NCI-H2081 (cell line): ENCODE measurements at regions not wholly inside any gene's neighbourhood (a gene's known extent, or its start where the extent isn't known, plus 50 kb on each side); places are given as distances from the start of the nearest gene placed in this dataset.

Experiments
- DNase-seq, 2 experiments: peaks; one replicate each; lab custom pipeline; 2025; lab: John Stamatoyannopoulos, UW

DNA sequence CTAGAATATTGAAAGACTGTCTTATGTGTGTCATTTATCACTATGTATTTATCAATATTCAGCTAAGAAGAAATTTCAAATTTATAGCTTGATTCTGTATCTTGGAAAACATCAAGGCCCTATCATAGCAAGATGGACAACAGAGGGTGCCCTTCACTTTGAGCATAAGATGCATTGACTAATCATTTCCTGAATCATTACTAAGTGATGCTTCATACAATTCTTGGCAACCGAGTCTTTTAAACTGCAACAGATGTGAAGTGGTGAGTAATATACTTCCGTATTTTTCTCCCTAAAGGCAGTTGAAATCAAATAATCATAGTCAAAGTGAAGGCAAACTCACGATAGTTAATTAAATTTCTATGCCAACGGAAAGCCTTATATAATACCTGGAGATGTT, 318.6 kb upstream of the RGMB start:
- no peak for DNase-seq

DNA sequence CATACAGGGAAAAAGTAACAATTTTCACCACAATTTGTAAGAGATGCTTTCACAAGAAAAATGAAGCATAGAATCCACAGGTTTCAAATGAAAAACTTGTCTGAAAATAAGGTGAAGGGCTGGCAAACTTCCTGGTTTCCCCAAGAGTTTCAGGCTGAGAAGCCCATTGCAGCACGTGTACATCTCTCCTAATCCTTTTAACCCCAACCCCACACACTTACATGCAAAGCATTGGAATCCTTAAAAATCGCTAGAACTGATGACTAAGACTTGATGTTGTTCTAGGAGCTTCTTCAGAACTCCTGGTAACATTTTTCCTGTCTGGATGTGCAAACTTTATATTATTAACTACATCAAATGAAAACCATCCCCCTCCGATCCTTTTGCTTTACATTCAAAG, 317.8 kb upstream of the RGMB start:
- DNase-seq, result no peak

DNA sequence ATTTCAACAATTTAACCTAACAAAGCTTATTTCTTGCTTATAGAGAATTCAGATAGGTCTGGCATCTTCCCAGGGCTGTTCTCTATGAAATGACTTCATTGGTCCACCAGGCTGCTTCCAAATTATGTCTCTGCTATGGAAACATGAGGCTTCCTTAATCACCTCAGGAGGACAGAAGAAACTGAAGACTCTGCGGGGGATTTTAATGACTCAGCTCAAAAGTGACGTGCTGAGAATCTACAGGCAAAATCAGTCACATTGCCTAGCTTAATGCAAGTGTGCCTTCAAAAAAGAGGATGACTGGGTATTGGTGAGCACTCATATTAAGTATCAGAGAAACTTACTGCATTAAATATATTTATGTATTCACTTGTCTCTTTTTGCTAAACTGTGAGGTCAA, 315.5 kb upstream of the RGMB start:
- no peak for DNase-seq

DNA sequence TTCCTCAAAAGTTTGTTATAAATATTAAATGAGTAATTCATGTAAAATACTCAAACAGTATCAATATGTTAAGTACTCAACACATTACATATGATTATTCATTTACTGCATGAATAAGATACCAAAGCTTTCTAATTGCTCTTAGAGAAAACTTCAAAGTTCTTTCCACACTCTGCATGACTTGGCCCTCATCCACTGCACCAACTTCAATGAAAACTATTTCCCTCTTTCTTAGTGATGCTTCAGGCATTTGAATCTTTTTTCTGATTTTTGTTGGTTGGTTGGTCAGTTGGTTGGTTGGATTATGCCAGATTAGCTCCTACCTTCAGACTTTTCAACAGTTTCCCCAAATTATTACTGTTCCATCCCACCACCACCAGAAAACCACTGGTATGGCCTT, 314.7 kb upstream of the RGMB start:
- no peak for DNase-seq

DNA sequence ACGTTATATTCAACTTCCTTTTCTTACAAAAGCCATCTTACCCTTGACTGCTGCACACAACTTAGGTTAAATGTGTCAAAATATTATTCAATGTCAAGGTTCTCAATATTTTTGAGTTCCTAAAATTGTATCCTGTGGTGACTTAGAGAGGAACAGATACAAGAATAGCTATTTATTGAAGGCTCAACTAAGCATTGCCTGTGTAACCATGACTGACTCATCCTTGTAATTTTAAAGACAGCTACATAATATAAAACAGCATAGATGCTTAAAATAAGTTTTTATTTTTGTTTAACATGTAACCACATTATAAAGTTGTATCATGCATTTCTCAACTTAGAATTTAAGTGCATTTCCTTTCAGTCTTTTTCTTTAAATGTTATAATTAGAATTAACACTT, 312.9 kb upstream of the RGMB start:
- DNase-seq, result no peak

DNA sequence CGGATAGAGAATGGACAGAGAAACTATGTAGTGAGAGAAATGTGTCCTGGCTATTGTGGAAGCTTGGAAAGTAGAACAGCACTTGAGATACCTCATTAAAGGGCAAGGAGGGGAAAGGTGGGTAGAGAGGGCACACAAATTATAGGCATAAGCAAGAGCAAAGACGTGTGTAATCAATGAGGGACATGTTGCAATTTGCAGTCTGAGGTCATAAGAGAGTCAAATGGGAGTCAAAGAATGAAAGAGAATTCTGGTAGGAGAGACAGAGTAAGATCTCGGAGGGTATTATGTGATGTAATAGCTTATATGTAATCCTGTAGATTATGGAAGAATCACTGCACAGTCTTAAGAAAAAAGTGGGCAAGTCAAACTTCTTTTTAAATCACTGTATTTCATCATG, 312.0 kb upstream of the RGMB start:
- no peak for DNase-seq

DNA sequence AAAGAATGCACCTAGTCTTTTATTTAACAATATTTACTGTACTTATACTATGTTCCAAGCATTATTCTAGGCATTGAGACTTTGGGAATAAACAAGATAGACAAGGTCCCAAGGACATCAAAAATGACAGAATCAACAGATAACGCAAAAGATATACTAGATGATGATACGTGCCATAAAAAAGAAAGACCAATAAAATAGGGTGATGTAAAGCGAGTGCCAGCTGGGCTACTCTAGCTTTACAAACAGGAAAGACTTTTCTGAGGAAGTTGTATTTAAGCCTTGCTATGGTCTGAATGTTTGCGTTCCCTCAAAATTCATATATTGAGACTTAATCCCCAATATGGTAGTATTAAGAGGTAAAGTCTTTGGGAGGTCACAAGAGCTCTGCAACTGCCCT, 310.2 kb upstream of the RGMB start:
- DNase-seq, result no peak

DNA sequence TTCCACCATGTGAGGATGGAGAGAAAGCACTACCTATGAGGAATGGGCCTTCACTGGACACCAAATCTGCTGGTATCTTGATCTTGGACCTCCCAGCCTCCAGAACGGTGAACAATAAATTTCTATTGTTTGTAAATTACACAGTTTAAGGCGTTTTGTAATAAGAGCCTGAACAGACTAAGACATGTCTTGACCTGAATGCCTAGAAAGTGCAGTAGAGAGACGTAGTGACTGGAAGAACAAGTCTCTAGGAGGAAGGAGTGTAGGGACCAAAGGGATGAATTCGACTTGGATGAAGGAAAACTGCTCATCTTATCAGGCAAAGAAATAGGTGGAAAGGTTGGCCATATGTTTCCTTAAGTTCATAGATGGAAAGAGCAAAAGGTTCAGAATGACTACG, 309.8 kb upstream of the RGMB start:
- DNase-seq, result no peak

DNA sequence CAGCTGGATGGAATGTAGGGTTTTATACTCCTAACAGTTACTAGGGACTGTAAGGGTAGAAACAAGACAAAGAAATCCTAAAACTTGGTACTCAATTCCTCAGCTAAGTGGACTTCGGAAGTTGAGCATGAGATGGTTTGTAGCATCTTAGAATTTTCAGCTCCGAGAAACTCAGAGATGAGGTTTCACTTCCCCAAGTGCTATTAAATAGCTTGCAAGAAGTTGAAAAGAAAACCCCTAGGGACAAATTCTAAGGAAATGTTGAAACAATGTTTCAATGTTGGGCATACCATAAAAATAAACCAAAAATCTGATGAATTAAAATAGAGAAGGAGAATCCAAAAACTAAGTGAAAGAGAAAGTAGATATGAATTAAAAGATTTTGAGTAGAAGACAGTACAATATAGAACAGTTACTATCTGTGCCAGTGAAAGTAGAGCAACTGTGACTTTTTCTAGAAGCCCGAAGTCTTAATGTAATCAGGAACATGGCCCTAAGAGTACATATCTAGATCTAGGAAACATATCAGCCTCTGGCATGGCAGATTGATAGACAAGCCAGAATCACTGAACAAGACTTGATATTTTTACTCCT, 308.6 kb upstream of the RGMB start:
- no peak for DNase-seq

DNA sequence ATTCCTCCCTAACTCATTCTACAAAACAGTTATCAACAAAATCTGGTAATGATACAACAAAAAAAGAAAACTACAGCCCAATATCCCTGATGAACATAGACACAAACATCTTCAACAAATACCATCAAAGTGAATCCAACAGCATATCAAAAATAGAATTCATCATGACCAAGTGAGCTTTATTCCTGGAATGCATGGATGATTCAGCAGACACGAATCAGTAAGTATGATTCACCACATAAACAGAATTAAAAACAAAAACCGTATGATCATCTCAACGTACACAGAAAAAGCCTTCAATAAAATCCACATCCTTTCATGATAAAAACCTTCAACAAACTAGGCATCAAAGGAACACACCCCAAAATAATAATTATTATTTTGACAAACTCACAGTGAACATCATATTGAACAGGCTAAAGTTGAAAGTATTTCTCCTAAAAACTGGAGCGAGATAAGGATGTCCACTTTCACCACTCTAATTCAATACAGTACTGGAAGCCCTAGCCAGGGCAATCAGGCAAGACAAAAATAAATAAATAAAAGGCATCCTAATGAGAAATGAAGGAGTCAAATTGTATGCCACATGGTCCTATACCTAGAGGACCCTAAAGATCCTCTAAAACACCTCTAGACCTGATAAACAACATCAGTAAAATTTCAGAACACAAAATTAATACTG, 305.1 kb upstream of the RGMB start:
- DNase-seq, result no peak

DNA sequence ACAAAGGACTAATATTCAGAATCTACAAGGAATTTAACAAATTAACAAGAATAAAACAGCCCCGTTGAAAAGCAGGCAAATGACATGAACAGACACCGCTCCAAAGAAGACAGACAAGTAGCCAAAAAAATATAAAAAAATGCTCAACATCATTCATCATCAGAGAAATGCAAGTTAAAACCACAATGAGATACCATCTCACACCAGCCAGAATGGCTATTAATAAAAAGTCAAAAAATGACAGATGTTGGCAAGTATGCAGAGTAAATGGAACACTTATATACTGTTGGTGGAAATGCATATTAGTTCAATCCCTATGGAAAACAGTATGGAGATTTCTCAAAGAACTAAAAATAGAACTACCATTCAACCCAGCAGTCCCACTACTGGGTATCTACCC, 302.7 kb upstream of the RGMB start:
- no peak for DNase-seq

DNA sequence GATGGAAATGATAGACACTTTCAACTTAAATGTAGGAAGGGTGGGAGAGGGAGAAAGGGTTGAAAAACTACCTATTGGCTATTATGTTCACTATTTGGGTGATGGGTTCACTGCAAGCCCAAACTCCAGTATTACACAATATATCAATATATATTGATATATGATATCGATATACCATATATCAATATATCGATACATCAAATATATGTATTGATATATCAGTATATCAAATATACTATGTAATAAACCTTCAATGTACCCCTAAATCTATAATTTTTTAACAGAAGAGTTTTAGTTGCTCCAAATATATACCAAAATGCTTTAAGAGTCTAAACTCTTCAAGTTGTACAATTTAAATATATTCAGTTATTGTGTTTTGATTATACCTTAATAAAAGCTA, 302.0 kb upstream of the RGMB start:
- no peak for DNase-seq

DNA sequence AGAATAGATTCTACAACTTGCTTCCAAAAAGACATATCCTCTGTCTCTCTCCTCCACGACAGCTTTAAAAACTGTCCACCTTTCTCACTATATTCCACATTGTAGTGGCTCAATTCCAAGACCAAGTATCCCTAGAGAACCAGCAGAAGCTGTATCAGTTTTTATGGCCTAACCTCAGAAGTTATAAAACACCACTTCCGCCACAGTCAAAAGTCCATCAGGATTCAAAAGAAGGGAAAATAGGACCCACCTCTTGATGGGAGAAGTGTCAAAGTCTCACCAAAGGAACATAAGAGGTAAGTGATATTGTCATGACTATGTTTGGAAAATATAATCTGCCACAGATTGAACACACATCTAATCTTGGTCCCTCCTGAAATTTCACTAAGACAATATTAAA, 299.2 kb upstream of the RGMB start:
- DNase-seq, result no peak

DNA sequence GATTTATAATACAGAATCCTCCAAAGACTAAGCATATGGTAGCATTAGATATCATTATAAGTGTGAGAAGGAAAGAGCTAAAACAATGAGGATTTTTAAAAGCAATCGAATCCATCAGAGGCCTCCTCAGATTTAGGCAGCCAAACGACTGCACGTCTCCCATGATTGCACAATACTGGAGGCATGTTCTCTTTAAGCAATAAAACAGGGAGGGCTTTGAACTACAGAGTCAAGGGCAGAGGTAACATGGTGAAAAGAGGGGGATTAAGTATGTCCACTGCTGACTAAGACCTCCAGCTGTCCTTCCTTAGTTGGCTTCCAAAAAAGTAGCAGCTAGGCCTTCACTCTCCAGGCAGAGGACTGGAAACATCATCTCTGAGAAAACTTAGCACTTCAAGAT, 298.7 kb upstream of the RGMB start:
- no peak for DNase-seq

DNA sequence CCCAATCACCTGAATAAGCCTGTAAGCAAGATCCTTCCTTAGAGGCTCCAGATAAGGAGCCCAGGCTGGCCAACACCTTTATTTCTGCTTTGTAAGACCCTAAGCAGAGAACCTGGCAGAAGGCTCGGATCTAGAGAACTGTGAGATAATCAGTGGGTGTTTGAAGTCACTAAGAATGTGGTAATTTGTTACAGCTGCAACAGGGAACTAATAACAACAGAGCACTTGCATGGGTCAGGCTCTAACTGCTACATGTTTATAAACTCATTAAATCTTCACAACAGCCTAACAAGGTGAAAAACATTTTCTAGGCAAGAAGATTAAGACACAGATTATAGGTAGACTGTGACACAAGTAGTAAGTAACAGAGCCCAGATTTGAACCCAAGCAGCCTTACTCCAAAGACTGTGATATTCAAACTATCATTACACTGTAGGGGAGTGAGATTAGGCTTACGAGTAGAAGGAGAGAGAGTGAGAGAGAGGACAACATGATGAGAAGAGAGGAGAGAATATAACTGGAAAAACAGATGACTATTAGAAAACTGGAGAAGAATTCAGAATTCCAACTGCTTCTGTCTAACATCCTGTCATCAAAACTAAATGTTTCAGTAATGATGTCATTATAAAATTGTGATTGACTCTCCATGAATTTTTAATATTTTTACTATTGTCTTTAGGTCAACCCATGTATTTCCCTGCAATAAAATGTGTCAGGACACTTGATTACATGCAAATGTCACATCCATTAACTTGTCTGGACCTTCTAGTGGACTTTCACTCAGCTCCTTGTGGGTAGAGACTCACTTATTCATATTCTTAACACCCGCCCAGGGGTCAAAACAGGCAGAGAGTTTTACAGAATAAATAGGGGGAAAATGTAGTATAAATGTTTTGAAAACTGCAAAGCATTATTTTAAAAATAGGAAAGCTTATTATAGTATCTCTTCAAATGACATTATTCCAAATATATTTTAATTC, 290.9 kb upstream of the RGMB start:
- DNase-seq, result no peak

DNA sequence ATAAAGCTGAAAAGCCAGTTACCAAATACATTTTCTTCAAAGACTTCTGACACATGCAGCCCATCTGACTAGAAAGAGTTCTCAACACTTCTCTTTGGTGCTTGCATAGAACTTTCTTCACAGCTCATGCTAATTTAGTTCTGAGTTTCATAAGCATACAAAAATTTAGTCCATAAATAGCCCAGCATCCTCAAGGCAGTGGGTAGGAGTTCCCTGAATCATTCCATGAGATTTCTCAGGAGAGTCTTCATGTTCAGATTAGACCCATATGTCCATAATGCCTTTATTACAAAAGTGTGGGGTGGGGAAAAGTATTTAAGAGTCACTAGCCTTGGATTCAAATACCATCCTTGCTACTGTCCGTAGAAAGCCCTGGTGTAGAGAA, 290.2 kb upstream of the RGMB start:
- no peak for DNase-seq

DNA sequence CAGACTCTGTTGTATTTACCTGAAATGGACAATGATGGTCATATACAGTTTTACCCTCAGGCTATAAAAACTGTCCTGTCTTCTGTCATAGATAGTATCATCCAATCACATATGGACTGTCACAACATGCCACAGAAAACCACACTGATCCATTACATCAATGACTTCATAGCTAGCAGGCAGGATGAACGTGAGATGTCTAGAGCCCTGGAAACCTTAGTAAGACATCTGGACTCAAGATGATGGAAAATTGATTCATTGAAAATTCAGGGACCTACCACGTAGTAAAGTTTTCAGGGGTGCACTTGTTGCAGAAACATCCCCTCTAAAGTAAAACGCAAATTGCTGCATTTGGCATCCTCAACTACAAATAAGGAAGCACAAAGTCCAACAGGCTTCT, 284.4 kb upstream of the RGMB start:
- DNase-seq, result no peak

DNA sequence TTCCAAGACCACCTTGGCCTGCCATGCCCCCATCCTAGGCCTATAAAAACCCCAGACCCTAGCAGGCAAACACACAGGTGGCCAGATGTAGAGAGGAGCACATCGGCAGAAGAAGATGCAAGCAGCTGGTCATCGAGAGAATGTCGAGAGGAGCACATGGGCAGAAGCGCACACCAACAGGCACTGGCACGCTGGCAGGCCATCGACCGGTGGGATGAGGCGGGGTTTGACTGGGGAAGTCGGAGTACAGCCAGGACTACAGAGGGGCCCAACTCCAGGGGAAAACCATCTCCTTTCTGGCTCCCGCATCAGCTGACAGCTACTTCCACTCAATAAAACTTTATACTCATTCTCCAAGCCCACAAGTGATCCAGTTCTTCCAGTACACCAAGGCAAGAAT, 283.1 kb upstream of the RGMB start:
- no peak for DNase-seq

DNA sequence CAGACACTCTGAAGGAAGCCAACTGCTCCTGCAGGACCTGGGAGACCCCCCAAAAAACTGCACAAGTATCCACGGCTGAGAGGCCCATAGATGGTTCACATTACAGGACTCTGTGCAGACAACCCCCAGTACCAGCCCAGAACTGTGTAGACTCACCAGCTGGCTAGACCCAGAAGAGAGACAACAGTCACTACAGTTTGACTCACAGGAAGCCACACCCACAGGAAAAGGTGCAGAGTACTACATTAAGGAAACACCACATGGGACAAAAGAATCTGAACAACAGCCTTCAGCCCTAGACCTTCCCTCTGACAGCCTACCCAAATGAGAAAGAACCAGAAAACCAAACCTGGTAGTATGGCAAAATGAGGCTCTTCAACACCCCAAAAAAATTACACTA, 281.2 kb upstream of the RGMB start:
- no peak for DNase-seq

DNA sequence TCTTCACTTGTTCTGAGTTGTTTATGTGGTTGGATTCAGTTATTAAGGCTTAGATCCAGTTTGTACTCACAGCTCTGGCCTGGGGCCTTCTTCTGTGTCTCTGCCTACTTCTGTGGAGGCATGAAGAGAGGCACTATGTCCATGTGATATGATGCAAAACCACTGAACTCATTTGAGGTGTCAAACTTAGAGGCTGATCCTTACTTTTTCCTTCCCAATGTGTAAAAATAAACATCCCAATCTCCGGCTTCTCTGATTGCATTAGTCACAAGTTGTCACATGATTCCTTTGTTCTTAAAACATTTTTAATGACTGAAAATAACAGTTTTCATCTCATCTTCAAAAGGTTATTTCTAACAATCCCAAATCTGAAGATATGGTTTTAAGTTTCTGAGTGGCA, 276.0 kb upstream of the RGMB start:
- no peak for DNase-seq

DNA sequence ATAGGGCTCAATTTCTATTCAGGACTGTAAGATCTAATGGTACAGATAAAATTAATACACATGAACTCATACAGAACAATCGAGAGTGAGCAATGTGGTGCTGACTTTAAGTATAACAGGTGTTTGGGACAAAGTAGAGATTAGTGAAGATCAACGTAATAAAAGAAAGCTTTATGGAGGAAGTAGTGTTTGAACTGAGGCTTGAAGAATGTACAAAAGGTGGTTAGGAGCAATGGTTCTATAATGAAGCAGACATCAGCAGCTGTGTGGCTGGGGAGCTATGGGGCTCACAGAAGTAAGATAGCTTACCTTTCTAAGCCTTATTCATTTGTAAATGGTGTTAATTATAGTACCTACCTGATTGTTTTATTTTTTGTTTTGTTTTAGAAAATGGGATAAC, 275.4 kb upstream of the RGMB start:
- DNase-seq, result no peak

DNA sequence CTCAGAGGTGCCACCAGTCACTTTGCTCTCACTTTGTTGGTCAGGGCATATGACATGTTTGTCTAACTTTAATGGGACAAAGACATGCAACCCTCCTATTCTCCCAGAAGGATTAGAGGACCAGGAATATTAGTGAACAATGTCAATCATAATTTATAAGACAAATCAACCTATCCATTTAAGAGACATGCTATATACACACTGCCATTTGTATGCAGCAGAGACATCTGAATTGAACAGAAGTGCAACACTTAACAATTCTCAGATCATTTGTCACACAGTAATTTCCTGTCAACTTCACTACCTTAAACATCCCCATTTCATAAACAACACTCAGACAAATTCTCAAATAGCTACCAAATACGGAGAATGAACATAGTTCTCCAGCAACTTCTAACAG, 273.6 kb upstream of the RGMB start:
- no peak for DNase-seq

DNA sequence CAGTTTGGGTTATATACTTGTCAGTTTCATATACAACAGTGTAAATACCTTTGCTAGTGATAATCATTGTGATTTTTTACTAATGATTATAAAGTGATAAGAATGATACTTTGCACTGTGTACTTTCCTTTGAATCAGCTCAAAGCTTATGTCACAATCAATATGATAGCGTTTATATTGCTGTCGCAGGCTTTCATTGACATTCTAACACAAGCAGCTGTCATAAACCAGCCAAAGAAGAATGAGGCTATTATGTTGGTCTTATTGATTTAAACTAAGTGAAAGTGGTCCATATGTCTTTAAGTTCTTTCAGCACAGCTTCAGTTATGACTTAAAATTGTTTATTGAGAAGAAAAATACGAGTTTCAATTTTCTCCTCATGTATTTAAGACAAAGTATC, 272.7 kb upstream of the RGMB start:
- no peak for DNase-seq
